IMR-90 (cell line): ENCODE measurements at regions not wholly inside any gene's neighbourhood (a gene's known extent, or its start where the extent isn't known, plus 50 kb on each side); places are given as distances from the start of the nearest gene placed in this dataset.

Experiments used
- ATAC-seq: fragments of 200-7000 bp; cut with Tn5 transposase; 2 replicates; pipeline ENCODE4 v1.9.1; 2020; ENCODE audit warnings: low read depth, mild to moderate bottlenecking, moderate library complexity
- BruUV-seq: library from RNA; stranded (reverse); fragments of 400-500 nt; replicated peaks from 2 replicates; lab custom pipeline; 2021; lab: Mats Ljungman, UMichigan
- CTCF ChIA-PET: fragments of 300-600 bp; formaldehyde crosslinking; extraction: SDS; loops from one replicate; lab custom pipeline; 2021; ENCODE audit warnings: antibody characterized with exemption; lab: Yijun Ruan, JAX
- POLR2A ChIA-PET: fragments of 300-600 bp; sonication (Branson Sonifier 250); formaldehyde crosslinking; loops from one replicate; lab custom pipeline; 2022; ENCODE audit warnings: antibody characterized with exemption; ENCODE audit not compliant: unreplicated experiment; lab: Charles Lee
- DNase-seq: peaks from one replicate; pipeline ENCODE4 v3.0.0; 2013
- H2AFZ ChIP-seq: replicated peaks from 2 replicates; pipeline ENCODE3; 2013; ENCODE audit warnings: low read length, mild to moderate bottlenecking; ENCODE audit not compliant: poor library complexity
- H2AK5ac ChIP-seq: 2 replicates; pipeline ENCODE4 v1.6.1; 2013; ENCODE audit warnings: low read depth, low read length, inconsistent platforms
- H2AK9ac ChIP-seq: replicated peaks from 2 replicates; pipeline ENCODE3; 2013; ENCODE audit warnings: mild to moderate bottlenecking, low read depth, low read length, moderate library complexity; ENCODE audit not compliant: poor library complexity
- H2BK120ac ChIP-seq: 2 replicates; pipeline ENCODE4 v1.6.1; 2013; ENCODE audit warnings: low read depth, low read length, inconsistent platforms
- H2BK15ac ChIP-seq: 3 replicates; pipeline ENCODE4 v1.6.1; 2013; ENCODE audit warnings: low read depth, low read length, inconsistent platforms
- H2BK20ac ChIP-seq: 2 replicates; pipeline ENCODE4 v1.6.1; 2013; ENCODE audit warnings: low read depth, mild to moderate bottlenecking, inconsistent platforms, low read length, moderate library complexity
- H2BK5ac ChIP-seq: 2 replicates; pipeline ENCODE4 v1.6.1; 2013; ENCODE audit warnings: mild to moderate bottlenecking, low read depth, low read length, inconsistent platforms; ENCODE audit not compliant: poor library complexity, severe bottlenecking
- H3K14ac ChIP-seq: replicated peaks from 2 replicates; pipeline ENCODE4 v1.6.1; 2013; ENCODE audit warnings: low read depth, low read length, inconsistent platforms
- H3K18ac ChIP-seq: 2 replicates; pipeline ENCODE4 v1.6.1; 2013; ENCODE audit warnings: low read depth, low read length, control low read depth
- H3K23ac ChIP-seq: 2 replicates; pipeline ENCODE4 v1.6.1; 2013; ENCODE audit warnings: low read depth, low read length, inconsistent platforms
- H3K27ac ChIP-seq: 2 replicates; pipeline ENCODE4 v1.5.1; 2013; ENCODE audit warnings: mild to moderate bottlenecking, control low read depth, low read length; ENCODE audit not compliant: insufficient read depth
- H3K27me3 ChIP-seq: 2 replicates; pipeline ENCODE4 v1.6.1; 2013; ENCODE audit warnings: low read length; ENCODE audit not compliant: control insufficient read depth, insufficient read depth
- H3K36me3 ChIP-seq: 2 replicates; pipeline ENCODE4 v1.6.1; 2013; ENCODE audit warnings: low read length, mixed read lengths; ENCODE audit not compliant: control insufficient read depth, insufficient read depth
- H3K4ac ChIP-seq: 2 replicates; pipeline ENCODE4 v1.6.1; 2013; ENCODE audit warnings: low read depth, low read length, inconsistent platforms
- H3K4me1 ChIP-seq: 2 replicates; pipeline ENCODE4 v1.6.1; 2013; ENCODE audit warnings: low read length, mixed read lengths; ENCODE audit not compliant: control insufficient read depth, insufficient read depth
- H3K4me2 ChIP-seq: 2 replicates; pipeline ENCODE4 v1.6.1; 2013; ENCODE audit warnings: low read depth, mild to moderate bottlenecking, control low read depth, low read length, moderate library complexity
- H3K4me3 ChIP-seq: 2 replicates; pipeline ENCODE4 v1.5.1; 2013; ENCODE audit warnings: low read depth, mild to moderate bottlenecking, control low read depth, low read length, moderate library complexity; ENCODE audit not compliant: insufficient read depth
- H3K56ac ChIP-seq: 2 replicates; pipeline ENCODE4 v1.6.1; 2013; ENCODE audit warnings: low read length, inconsistent platforms; ENCODE audit not compliant: insufficient read depth; ENCODE audit errors: extremely low read depth
- H3K79me1 ChIP-seq, 2 experiments: 2 replicates each; pipeline ENCODE4 v1.6.1; 2013; ENCODE audit warnings: low read length in 2 of 2, inconsistent platforms in 1 of 2, low read depth in 1 of 2
- H3K9ac ChIP-seq: 2 replicates; pipeline ENCODE4 v1.6.1; 2013; ENCODE audit warnings: low read depth, low read length, control low read depth
- H3K9me1 ChIP-seq: 2 replicates; pipeline ENCODE4 v1.6.1; 2013; ENCODE audit warnings: low read length, inconsistent platforms; ENCODE audit not compliant: insufficient read depth
- H3K9me3 ChIP-seq: 2 replicates; pipeline ENCODE4 v1.6.1; 2013; ENCODE audit warnings: low read length; ENCODE audit not compliant: control insufficient read depth, insufficient read depth
- H4K20me1 ChIP-seq: 2 replicates; pipeline ENCODE4 v1.6.1; 2013; ENCODE audit warnings: low read length, inconsistent platforms; ENCODE audit not compliant: insufficient read depth
- H4K5ac ChIP-seq: 2 replicates; pipeline ENCODE4 v1.6.1; 2013; ENCODE audit warnings: mild to moderate bottlenecking, low read depth, low read length, control low read depth
- H4K8ac ChIP-seq, 2 experiments: 2 replicates each; pipeline ENCODE4 v1.6.1; 2013; ENCODE audit warnings: low read depth in 2 of 2, low read length in 2 of 2, control low read depth in 1 of 2, inconsistent platforms in 1 of 2
- H4K91ac ChIP-seq: 2 replicates; pipeline ENCODE4 v1.6.1; 2013; ENCODE audit warnings: low read depth, low read length, inconsistent platforms; ENCODE audit not compliant: insufficient read depth
- BHLHE40 ChIP-seq: fragments of 150-350 bp; IDR thresholded peaks from 2 replicates; pipeline ENCODE4 v1.6.1; 2016; ENCODE audit warnings: mild to moderate bottlenecking, low read depth, low read length
- CHD1 ChIP-seq: IDR thresholded peaks from 2 replicates; pipeline ENCODE4 v1.6.1; 2012; ENCODE audit warnings: low read depth, low read length, improper control_type of control experiment
- CTCF ChIP-seq: conservative IDR thresholded peaks from 2 replicates; pipeline ENCODE4 v1.5.1; 2012; ENCODE audit warnings: mild to moderate bottlenecking, low read depth, low read length, improper control_type of control experiment
- POLR2A ChIP-seq: IDR thresholded peaks from 2 replicates; pipeline ENCODE4 v1.6.1; 2012; ENCODE audit warnings: mild to moderate bottlenecking, low read depth, low read length
- RAD21 ChIP-seq: IDR thresholded peaks from 2 replicates; pipeline ENCODE4 v1.6.1; 2012; ENCODE audit warnings: low read length, improper control_type of control experiment
- WGBS, 2 experiments: methylation state at CpG; one replicate each; pipeline versions ENCODE4 v1.1.5 to v1.1.7; 2013; ENCODE audit warnings: missing lambda C conversion rate in 2 of 2; ENCODE audit not compliant: insufficient read length in 1 of 2; ENCODE audit errors: extremely low coverage in 2 of 2; 5-methylcytosine and 5-hydroxymethylcytosine counted together
- dilution Hi-C: fragments of 300-500 bp; cut with HindIII; formaldehyde crosslinking; loops from one replicate; pipeline ENCODE4 v1.14.3; 2018; ENCODE audit warnings: low sequenced_read_pairs; ENCODE audit not compliant: unreplicated experiment
- in situ Hi-C: fragments of 300-500 bp; cut with MboI; formaldehyde crosslinking; loops from 3 replicates; pipeline ENCODE4 v1.14.3; 2019; ENCODE audit warnings: low sequenced_read_pairs, inconsistent platforms, mixed read lengths
- intact Hi-C: fragments of 100-400 bp; cut with micrococcal nuclease; formaldehyde crosslinking; loops from 2 replicates; pipeline ENCODE4 v1.10.0; 2022

GRCh38 chr1:5388622-5389021, 603.6 kb downstream of the NPHP4 start:
- Histone ChIP-seq H3K27ac (no peak overlapping the region), H3K36me3 (no peaks in the 10 kb centered on the region), H3K56ac (no peak overlapping the region), H3K4me3 (no peak overlapping the region), H3K23ac (no peak overlapping the region), H3K14ac (no peak overlapping the region), H2BK15ac (no peak overlapping the region), H4K20me1 (no peaks in the 10 kb centered on the region), H3K4me1 (no peaks in the 10 kb centered on the region), H3K9me1 (no peaks in the 10 kb centered on the region), H3K4me2 (no peak overlapping the region), H4K91ac (no peak overlapping the region), H2AK9ac (no peak overlapping the region), H2BK120ac (no peak overlapping the region), H2AFZ (no peak overlapping the region), H2BK20ac (no peak overlapping the region), H3K9ac (no peak overlapping the region), H3K9me3 (peaks cover 56% of the 10 kb centered on the region), H3K79me1 (no peaks in the 10 kb centered on the region), H2BK5ac (no peak overlapping the region), H3K18ac (no peak overlapping the region), H2AK5ac (no peak overlapping the region), H3K4ac (no peak overlapping the region), H4K8ac (no peak overlapping the region), H3K27me3 (no peaks in the 10 kb centered on the region), H4K5ac (no peak overlapping the region)
- DNase-seq (no peak), ATAC-seq (no peak)
- no peak for TF ChIP-seq CHD1
- no peak for TF ChIP-seq BHLHE40
- TF ChIP-seq RAD21: no peak
- TF ChIP-seq CTCF: no peak
- no peak for TF ChIP-seq POLR2A
- intact Hi-C loops (no loop called here), dilution Hi-C loops (no loop called here), in situ Hi-C loops (no loop called here)
- ChIA-PET POLR2A (no interaction called here), CTCF (no interaction called here)
- no TSS peak for BruUV-seq
- WGBS, 2 experiments: no CpG with 5 or more reads among the region's 6 CpGs
